ENCODE measurements at regions not wholly inside any gene's neighbourhood (a gene's known extent, or its start where the extent isn't known, plus 50 kb on each side); places are given as distances from the start of the nearest gene placed in this dataset.
"Not testable (repeated sequence)": the region's sequence is repeated elsewhere in the genome, so short reads cannot be mapped to it uniquely, and the experiment has no call there.

DNA sequence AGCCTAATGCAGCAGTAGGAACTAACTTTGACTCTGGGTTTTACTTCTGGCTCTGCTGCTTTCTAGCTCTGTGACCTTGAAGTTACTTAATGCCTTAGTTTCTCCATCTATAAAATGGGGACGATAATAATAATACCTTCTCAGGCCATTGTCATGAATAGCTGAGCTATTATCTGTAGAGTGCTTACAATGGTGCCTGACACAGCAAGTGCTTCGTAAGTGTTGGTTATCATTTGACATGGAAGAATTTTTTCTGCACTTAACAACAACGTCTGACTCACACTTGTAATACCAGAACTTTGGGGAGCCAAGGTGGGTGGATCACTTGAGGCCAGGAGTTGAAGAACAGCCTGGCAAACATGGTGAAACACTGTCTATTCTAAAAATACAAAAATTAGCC, 140.5 kb downstream of the ARL4A start:
- no peak for DNase-seq (ENCODE audit: low spot score)

DNA sequence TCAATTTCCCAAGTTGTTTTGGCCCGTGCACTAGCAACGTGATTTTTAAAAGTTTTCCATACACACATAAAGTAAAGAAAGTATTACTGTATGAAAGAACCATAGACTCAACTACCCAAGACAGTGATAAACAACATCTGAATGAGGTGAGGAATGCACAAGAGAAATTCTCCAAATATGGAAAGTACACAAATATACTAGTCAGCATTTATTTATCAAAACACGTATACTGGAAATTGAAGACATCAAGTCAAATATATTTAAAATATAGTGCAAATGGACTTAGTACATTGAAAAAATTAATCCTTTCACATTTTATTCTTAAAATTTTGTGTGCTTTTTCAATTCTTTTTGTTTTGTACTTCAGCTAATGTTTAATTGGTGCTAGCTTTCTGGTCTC, 143.6 kb downstream of the ARL4A start:
- DNase-seq (ENCODE audit: low spot score) = no peak

DNA sequence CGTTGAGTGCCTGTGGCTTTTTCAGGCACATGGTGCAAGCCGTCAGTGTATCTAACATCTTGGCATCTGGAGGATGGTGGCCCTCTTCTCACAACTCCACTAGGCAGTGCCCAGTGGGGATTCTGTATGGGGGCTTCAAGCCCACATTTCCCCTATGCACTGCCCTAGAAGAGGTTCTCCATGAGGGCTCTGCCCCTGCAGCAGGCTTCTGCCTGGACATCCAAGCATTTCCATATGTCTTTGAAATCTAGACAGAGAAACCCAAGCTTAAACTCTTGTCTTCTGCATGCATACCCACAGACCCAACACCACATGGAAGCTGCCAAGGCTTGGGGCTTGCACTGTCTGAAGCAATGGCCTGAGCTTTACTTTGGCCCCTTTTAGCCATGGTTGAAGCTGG, 146.4 kb downstream of the ARL4A start:
- no peak for DNase-seq (ENCODE audit: low spot score)

DNA sequence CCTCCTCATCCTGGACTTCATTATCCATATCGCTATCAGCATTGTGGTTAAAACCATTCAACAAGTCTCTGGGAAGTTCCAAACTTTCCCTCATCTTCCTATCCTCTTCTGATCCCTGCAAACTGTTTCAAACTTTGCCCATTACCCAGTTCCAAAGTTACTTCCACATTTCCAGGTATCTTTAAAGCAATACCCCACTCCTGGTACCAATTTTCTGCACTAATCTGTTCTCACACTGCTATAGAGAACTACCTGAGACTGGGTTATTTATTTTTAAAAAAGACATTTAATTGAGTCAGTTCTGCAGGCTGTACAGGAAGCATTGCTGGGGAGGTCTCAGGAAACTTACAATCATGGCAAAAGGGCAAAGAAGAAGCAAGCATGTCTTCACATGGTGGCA, 147.3 kb downstream of the ARL4A start:
- no peak for DNase-seq (ENCODE audit: low spot score)

DNA sequence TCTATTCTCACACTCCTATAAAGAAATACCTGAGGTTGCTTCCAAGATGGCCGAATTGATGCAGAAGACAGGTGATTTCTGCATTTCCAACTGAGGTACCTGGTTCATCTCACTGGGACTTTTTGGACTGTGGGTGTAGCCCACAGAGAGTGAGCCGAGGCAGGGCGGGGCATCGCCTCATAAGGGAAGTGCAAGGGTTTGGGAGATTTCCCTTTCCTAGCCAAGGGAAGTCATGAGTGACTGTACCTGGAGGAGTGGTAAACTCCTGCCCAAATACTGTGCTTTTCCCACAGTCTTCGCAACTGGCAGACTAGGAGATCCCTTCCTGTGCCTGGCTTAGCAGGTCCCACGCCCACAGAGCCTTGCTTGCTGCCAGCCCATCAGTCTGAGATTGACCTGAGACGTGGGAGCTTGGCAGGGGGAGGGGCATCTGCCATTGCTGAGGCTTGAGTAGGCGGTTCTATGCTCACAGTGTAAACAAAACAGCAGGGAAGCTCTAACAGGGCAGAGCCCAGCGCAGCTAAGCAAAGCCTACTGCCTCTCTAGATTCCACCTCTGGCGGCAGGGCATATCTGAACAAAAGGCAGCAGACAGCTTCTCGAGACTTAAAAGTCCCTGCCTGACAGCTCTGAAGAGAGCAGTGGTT, 152.2 kb downstream of the ARL4A start:
- DNase-seq (ENCODE audit: low spot score) = no peak

DNA sequence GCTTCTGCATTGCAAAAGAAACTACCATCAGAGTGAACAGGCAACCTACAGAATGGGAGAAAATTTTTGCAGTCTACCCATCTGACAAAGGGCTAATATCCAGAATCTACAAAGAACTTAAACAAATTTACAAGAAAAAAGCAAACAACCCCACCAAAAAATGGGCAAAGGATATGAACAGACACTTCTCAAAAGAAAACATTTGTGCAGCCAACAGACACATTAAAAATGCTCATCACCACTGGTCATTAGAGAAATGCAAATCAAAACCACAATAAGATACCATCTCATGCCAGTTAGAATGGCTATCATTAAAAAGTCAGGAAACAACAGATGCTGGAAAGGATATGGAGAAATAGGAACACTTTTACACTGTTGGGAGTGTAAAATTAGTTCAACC, 157.3 kb downstream of the ARL4A start:
- not testable (repeated sequence) for DNase-seq (ENCODE audit: low spot score)

DNA sequence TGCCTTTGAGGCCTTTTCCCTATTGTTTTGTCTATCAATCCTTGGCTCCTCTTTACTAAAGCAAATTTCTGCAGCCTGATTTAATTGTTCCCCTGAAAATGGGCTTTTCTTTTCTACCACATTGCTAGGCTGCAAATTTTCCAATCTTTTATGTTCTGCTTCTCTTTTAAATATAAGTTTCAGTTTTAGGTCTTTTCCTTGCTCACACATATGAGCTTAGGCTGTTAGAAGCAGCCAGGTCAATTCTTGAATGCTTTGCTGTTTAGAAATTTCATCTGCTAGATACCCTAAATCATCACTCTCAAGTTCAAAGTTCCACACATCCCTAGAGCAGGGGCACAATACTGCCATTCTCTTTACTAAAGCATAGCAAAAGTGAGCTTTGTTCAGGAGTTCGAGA, 159.6 kb downstream of the ARL4A start:
- DNase-seq (ENCODE audit: low spot score) = no peak

DNA sequence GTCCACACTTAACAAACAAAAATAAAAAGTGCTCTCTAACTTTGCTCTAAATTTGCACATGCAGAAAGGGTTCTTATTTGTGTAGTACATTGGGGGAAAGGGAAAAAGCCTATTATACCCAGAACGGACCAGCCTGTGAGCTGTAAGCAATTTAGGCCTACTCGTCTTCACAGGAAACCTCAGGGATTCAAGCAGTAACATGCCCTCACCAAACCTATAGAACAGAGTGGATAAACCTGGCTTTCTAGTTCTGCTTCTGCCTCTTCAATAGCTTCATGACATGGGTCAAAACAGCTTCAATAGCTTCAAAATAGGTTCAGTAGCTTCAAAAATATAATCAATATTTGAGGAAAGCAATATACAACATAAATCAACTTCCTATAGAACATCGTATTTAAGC, 163.7 kb downstream of the ARL4A start:
- no peak for DNase-seq (ENCODE audit: low spot score)

DNA sequence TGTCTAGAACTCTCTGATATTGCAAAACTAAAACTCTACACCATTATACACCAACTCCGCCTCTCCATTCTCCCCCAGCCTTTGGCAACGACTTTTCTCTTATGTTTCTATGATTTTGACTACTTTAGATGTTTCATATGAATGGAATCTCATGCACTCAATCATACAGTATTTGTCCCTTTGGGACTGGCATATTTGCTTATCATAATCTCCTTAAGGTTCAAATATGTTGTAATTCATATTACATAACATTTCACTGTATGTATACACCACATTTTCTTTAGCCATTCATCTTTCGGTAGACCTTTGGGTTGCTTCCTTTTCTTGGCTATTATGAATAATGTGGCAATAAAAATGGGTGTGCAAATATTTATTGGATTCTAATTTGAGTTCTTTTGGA, 164.4 kb downstream of the ARL4A start:
- DNase-seq (ENCODE audit: low spot score) = no peak

DNA sequence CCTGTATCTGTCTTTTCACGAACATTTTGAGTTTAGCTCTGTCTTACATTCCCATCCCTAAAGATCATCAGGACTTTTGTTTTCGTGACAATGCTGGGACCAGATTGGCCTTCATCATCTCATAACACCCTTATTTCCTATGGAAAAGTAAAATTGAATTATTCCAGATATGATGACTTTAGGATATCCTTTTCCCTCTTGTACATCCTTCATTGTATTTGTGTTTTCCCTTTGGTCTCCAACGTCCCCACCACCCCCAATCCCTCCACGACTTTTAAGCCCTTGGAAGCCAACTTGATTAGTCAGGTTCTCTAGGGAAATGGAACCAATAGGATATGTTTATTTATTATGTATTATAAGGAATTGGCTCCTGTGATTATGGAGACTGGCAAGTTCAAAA, 167.6 kb downstream of the ARL4A start:
- no peak for DNase-seq (ENCODE audit: low spot score)

DNA sequence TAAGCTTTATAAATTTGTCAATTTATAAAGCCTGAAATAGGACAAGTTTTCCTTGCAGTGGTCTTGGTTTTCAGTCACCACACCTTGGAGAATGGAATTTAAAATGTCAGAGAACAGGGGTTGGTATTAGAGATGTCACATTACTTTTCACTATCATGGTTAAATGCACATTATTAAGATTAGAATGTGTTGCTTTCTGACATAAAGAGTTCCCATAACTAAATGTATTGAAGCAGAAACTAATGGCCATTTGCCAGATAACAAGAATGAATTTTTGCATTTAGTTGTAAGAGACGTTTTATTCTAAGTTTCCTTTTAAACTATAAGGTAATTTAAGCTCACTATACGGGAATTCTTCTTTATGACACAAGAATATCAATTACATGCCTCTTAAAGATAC, 172.3 kb downstream of the ARL4A start:
- DNase-seq (ENCODE audit: low spot score) = no peak

DNA sequence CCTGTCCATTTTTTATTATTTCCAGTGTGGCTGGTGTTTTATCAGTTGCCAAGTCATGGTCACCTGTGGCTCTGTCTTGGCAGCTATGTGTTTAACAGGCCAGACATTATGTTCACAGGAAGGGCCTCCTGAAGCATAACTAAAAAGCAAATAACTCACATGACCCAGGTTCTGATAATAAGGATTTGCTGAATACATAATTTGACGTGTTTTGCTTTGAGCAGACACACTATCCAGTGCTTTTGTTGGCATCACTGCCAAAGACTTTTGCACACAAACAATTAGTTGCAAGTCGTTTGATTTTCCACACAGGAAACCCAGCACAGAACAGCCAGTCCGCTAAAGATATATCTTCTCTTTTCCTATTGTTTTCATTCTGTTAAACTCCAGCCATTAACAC, 173.6 kb downstream of the ARL4A start:
- no peak for DNase-seq (ENCODE audit: low spot score)

DNA sequence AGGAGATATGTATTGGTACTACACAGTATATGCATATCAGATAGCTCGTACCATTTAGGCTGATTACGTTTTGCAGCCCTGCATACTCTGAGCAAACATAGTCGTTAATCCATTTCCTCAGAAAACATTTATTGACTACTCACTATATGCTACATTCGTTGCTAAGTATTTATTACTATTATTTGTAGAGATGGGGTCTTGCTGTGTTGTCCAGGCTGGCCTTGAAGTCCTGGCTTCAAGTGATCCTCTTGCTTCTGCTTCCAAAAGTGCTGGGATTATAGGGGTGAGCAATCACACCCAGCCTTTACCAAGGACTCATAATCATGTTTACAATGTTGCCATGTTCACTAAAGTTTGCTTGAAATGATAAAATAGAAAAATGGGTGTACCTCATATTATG, 174.7 kb downstream of the ARL4A start:
- DNase-seq (ENCODE audit: low spot score) = no peak

DNA sequence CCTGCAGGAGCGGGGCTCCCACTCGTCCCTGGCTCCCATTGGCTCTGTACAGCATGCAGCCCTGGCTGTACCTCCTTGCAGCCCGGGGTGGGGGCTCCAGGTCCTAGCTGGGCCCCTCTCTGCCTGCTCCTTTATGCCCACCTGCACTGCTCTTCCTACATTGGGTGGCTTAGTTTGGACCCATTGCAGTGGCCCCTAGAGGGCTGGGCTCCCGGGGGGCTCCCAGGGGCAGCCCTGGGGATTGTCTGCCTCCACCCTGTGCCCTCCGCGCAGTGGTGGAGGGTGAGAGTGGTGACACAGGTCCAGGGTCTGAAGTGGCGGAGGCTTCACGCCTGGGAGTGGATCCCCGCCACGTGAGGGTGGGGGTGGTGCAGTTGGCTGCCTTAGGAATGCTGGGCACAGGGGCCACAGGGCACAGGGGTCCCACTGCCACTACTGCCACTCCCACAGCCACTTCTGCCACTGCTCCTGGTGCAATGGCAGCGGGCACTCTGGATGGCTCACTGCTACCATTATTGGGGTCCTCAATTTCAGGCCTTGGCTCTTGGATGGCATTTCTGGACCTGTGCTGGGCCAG, 177.1 kb downstream of the ARL4A start:
- DNase-seq (ENCODE audit: low spot score) = no peak

DNA sequence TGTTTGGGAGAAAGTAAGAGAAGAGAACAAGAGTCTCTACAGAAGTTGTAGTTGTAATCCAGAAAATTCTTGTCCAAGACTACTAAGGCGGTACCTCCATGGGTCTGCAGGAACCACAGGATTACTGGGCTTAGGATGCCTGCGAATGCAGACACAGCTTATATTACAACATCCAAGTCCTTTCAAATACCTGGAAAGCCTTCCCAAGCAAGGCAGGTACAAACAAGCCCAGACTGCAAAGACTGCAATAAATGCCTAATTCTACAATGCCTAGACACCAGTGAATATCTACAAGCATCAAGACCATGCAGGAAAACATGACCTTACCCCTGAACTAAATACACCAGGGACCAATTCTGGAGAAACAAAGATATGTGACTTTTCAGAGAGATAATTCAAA, 178.2 kb downstream of the ARL4A start:
- DNase-seq (ENCODE audit: low spot score) = no peak

DNA sequence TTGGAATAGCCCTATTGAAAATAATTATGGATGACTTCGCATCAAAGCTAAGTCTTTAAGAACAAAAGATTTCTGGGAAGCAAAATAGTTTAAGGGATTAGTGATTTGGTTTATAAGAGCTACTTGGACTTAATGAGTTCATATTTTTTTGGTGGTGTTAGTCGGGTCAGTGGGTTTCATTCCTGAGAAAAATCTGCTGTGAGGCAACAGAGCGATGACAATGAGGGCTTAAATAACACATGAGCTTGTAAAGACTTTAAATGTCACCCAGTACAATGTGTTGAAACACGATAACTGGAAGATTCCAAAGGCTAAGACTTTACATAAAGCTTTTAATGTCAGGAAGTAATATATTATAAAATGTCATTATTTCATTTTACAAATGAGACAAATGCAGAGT, 178.8 kb downstream of the ARL4A start:
- no peak for DNase-seq (ENCODE audit: low spot score)

DNA sequence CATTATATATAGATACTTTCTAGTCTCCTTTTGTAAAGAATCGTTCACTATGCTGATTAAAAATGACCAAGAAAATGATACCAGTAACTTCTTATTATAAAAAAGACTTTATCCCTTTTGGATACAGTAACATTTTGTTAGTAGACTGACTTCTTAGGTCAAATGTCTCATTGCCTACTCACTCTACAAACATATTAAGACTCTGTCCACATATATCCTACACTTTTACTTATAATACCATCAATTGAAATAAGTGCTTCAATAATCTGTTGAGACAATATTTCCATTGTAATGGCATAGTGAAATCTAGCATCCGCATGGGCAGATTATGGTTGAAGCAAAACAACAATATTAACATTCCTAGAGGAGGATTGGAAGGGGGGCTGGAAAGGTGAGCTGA, 180.6 kb downstream of the ARL4A start:
- no peak for DNase-seq (ENCODE audit: low spot score)

DNA sequence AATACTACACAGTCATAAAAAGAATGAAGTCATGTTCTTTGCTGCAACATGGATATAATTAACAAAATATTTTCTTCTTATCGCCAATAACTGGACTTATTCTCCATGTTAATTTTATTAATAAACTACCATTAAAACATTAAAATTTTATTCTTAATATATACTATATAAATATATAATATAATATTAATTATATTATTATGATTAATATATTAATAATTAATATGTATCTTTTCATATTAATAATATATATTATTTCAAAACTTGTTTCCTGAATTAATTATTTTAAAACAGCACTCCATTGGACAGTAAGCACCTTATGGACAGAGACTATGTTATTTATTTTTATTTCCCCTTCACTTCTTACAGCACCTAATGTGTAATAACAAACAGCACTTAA, 182.8 kb downstream of the ARL4A start:
- DNase-seq (ENCODE audit: low spot score) = no peak

DNA sequence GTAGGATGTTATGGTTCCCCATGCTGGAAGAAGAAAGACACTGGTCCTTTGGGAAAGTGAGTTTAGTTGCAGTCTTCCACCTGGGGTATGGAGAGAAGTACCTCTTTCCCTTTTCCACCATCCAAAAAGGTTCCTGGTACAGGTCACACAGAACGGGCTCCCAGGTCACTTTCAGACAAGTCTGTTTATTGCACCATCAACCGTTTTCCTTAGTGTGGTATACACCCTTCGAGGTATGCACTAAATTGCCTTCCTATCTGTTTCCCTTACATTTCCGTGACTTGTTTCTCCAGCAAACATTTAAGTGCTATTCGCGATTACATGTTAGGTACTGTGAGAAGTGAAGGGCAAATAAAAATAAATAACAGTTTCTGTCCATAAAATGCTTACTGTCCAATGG, 185.1 kb downstream of the ARL4A start:
- DNase-seq (ENCODE audit: low spot score) = no peak

DNA sequence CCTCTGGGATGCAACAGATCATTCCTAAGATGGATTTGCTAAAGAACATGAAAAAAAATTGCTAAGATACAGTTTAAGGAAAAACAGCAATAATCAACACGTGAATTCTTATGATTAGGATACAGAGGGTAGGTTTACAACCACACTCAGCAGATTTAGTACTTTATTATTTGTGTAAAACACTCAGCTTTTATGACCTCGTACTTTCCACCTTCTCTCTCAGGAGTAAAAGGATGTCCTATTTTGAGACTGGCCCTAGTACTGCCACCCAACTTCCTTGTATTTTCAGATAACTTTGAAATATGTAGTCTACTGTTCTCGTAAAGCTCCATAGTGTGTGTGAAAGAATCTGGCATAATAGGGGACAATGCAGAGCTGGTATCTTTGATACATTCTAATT, 186.1 kb downstream of the ARL4A start:
- no peak for DNase-seq (ENCODE audit: low spot score)

DNA sequence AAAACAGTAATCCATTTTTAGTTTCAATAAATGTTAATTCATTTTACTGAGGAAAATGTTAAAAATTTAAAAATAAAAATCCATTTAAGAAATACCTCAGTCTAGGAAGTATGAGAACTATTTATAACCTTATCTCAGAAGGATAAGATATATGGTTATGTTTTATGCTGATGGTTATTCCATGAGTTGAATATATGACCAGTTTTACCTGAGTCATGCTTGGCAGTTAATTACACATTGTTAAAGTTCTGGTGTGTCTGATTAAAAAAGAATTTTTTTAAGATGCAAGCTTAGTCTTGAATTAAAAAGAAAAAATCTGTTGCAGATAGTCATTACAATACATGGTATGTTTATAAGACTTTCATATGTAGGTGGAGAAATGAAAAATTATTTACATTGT, 191.7 kb downstream of the ARL4A start:
- no peak for DNase-seq (ENCODE audit: low spot score)

DNA sequence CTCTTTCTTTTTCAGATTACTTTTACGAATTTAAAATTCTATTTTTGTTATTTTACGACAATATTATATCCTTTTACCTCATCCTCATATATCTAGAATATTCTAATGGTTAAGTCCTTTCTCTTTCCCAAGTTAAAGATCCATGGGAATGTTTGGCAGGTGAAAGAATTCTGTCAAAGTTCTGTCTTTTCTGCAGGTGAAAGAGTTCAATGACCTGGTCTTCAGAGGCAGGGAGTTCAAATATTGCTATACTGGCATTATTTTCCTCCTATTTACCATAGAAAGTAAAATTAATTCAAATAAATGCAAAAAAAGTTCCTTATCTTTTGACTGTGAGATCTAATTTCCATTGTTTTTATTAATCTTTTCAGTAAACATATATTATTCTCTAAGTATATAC, 194.3 kb downstream of the ARL4A start:
- no peak for DNase-seq (ENCODE audit: low spot score)

DNA sequence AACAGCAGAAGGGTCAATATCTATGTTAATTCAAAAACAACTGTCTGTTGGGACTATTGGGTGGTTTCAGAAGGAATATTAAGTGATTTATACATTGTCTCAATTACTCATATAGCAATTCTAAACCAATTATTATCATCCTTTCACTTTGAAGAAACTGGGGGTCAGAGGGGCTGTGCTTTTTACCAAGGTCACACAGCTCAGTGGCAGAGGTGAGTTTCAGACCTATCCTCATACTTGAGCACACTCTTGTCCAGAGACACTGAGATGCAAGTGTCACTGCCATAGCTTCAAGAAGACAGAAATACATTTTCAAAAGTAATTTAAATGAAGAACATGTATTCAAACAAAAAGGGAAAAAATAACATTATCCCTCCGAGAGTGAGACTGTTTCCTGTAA, 195.3 kb downstream of the ARL4A start:
- DNase-seq (ENCODE audit: low spot score) = no peak

DNA sequence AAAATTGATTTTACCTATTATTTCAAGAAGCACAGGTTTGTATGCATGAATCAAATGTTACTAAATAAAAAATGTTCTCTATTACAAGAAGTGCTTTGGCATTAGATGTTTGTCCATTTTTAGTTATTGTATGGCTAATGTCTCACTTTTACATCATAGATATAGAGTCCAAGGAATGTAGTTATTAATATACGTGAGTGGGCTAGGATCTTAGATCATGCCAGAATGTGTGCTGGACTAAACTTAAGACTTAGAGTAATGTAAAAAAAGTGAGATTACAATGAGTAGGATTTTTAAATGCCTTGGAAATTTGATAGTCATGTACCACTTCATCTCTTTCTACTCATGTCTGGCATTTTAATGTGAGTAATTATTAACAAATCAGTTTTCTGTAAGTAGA, 196.6 kb downstream of the ARL4A start:
- DNase-seq (ENCODE audit: low spot score) = no peak
